HAP-1 (cell line): ENCODE measurements at regions not wholly inside any gene's neighbourhood (a gene's known extent, or its start where the extent isn't known, plus 50 kb on each side); places are given as distances from the start of the nearest gene placed in this dataset.
"Not testable (repeated sequence)": the region's sequence is repeated elsewhere in the genome, so short reads cannot be mapped to it uniquely, and the experiment has no call there.

ENCODE experiments used
- DNase-seq, 2 experiments: peaks; one replicate each; pipeline ENCODE4 v3.0.0-alpha.2; 2016 to 2020; ENCODE audit warnings: low spot score in 2 of 2
- H3K27me3 ChIP-seq: fragments of 250-450 bp; sonication (Bioruptor Pico); 2 replicates; pipeline ENCODE4 v1.5.1; 2020; ENCODE audit warnings: low read depth, mild to moderate bottlenecking, moderate library complexity
- H3K36me3 ChIP-seq: fragments of 250-450 bp; sonication (Bioruptor Pico); replicated peaks from 2 replicates; pipeline ENCODE4 v1.5.1; 2020; ENCODE audit warnings: mild to moderate bottlenecking
- H3K4me1 ChIP-seq: fragments of 250-450 bp; sonication (Bioruptor Pico); 2 replicates; pipeline ENCODE4 v1.5.1; 2020; ENCODE audit warnings: mild to moderate bottlenecking
- H3K4me3 ChIP-seq: fragments of 250-450 bp; sonication (Bioruptor Pico); 2 replicates; pipeline ENCODE4 v1.5.1; 2020; ENCODE audit warnings: mild to moderate bottlenecking, moderate library complexity
- H3K9me3 ChIP-seq: fragments of 250-450 bp; sonication (Bioruptor Pico); 2 replicates; pipeline ENCODE4 v1.5.1; 2020; ENCODE audit warnings: mild to moderate bottlenecking, moderate library complexity
- in situ Hi-C: fragments of 300-500 bp; cut with MboI; formaldehyde crosslinking; loops from 3 replicates; pipeline ENCODE4 v1.14.3; 2020; ENCODE audit warnings: low sequenced_read_pairs, inconsistent platforms, mixed read lengths

DNA sequence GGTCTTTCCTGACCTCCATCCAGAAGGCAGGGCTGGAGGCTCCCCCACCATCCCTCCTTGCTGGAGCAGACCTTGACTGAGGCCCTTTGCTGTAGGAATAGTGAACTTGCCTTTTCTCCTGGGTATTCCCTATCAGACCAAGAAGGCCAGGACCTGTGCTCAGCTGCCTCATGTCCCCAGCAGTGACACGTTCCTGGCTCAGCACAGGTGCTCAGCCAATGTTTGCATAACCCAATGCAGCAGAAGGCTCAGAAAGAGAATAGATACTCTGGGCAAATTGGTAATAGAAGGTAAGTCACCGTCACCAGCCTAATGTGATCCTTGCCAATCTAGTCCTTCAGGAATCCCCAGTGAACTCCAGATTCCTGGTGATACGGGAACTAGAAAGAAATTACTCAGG, 96.4 kb downstream of the ACTL7B start:
- H3K4me3 ChIP-seq, result no peak overlapping the region
- H3K9me3 ChIP-seq, result no peaks in the 10 kb centered on the region
- in situ Hi-C loops, result no loop called here
- H3K4me1 ChIP-seq, result no peaks in the 10 kb centered on the region; the same call in 1 of the 2 replicates
- no peak for DNase-seq
- H3K36me3 ChIP-seq, result no peaks in the 10 kb centered on the region
- no peaks in the 10 kb centered on the region for H3K27me3 ChIP-seq

- no peak overlapping the region for H3K4me3 ChIP-seq
- DNase-seq, result no peak
- no peaks in the 10 kb centered on the region; the same call in 1 of the 2 replicates for H3K4me1 ChIP-seq
- in situ Hi-C loops, result no loop called here
- H3K27me3 ChIP-seq, result no peaks in the 10 kb centered on the region
- no peaks in the 10 kb centered on the region for H3K9me3 ChIP-seq
- H3K36me3 ChIP-seq, result no peaks in the 10 kb centered on the region
Measured at GRCh38 chr9:108756746-108757490, 98.9 kb downstream of the ACTL7B start.

DNA sequence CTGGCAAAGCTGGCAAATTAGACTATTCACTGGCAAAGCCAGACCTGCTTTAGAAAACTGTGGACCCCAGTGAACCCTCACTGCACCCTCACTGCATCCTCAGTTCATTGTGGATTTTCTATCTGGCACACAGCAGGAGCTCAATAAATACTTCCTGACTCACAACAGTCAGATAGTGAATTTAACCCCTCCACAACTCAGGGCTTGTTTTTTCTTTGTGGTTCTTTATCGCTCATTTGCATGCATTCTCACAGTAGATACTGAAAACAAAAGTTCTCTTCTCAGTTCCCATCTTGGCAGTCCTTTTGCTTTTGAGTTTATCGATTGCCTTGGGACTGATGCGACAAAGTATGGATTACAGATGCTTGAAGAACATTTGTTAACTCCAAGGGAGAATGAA, 99.8 kb downstream of the ACTL7B start:
- H3K4me1 ChIP-seq, result no peaks in the 10 kb centered on the region; the same call in 1 of the 2 replicates
- no peak for DNase-seq
- no peak overlapping the region for H3K4me3 ChIP-seq
- H3K36me3 ChIP-seq, result no peaks in the 10 kb centered on the region
- in situ Hi-C loops, result no loop called here
- no peaks in the 10 kb centered on the region for H3K27me3 ChIP-seq
- no peaks in the 10 kb centered on the region for H3K9me3 ChIP-seq

GRCh38 chr9:108751369-108751768, 104.4 kb downstream of the ACTL7B start:
- Histone ChIP-seq H3K27me3 (no peaks in the 10 kb centered on the region), H3K9me3 (no peaks in the 10 kb centered on the region), H3K4me1 (no peaks in the 10 kb centered on the region), H3K36me3 (no peaks in the 10 kb centered on the region), H3K4me3 (no peak overlapping the region)
- no peak for DNase-seq
- in situ Hi-C loops, result no loop called here

DNA sequence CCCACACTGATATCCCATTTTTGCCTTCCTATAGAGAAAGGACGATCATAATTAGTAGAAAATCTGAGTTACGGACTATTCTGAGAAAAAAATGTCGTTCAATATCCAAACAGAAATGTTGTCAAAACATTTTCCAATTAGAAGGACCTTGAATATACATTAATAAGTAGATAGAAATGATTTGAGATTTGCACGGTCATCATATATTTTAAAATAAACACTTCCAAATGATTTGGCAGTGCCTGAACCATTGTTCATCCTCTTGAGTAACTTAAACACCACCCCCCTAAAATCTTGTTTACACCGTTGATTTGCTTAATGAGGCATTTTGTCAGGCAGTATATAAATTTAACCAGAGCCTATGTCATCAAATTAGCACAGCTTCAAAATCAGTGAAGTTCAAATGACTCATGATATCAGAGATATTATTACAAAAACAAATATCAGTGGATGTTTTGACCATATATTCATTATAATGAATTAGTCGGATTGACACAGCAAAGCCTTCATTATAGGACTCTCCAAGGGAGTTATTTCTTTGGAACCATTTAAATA, 105.0 kb downstream of the ACTL7B start:
- Histone ChIP-seq H3K27me3 (no peaks in the 10 kb centered on the region), H3K36me3 (no peaks in the 10 kb centered on the region), H3K4me1 (no peaks in the 10 kb centered on the region), H3K4me3 (no peak overlapping the region), H3K9me3 (no peaks in the 10 kb centered on the region)
- no peak for DNase-seq
- in situ Hi-C loops, result no loop called here

DNA sequence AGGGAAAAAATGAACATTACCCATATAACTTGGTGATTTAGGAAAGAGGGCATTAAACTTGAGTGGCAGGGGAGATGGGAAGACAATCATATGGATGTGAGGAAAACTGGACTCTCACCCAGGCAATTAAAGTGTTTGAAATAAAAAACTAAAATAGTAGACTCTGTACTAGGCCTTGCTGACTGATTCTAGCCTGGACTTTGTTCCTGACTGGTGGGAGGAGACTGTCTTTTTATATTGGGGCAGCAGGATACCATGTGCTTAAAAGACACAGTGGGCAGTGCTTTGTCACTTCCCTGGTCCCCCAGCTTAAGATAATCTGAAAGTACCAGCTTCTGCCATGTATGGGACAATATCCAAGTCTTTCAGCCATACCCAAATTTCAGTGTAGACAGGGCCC, 107.0 kb downstream of the ACTL7B start:
- DNase-seq, result no peak
- Histone ChIP-seq H3K4me1 (no peaks in the 10 kb centered on the region), H3K36me3 (no peaks in the 10 kb centered on the region), H3K27me3 (no peaks in the 10 kb centered on the region), H3K4me3 (no peak overlapping the region), H3K9me3 (no peaks in the 10 kb centered on the region)
- in situ Hi-C loops, result no loop called here

DNA sequence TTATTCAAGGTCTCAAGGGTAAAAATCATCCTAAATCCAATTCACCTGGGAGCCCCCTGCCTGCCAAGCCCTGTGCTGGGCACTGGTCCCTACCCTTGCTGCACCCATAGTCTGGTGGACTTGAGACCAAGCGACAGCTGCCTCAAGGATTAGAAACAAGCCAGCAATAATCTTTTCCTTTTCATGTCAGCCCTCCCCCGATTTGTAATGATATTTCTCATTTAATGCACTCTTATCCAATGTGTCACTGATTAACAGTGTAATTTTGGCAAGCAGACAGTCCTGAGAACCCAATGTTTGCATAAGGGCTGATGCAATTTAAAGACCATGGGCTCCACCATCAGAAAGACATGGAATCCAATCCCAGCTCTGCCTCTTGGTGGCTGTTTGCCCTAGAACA, 108.9 kb downstream of the ACTL7B start:
- Histone ChIP-seq H3K4me1 (no peaks in the 10 kb centered on the region), H3K36me3 (no peaks in the 10 kb centered on the region), H3K27me3 (no peaks in the 10 kb centered on the region), H3K9me3 (no peaks in the 10 kb centered on the region), H3K4me3 (no peak overlapping the region)
- no peak for DNase-seq
- in situ Hi-C loops, result no loop called here

DNA sequence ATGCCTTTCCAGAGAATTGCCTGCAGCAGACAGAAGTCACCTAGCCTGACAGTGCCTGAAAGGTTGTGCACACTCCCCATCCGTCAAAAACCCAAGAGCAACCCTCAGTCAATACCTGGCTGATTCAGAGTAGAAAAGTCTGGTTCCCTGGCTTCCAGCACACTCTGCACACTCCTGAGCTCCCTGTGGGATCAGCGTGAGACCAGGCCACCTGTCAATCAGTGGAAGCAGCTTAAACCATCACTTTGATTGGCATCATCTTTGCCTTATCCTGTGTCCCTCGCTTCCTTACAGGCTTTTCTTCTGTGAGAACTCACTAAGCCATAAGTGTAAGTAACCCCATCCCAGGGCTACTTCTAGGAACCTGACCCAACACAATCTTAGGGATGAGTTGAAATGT, 109.8 kb downstream of the ACTL7B start:
- in situ Hi-C loops, result no loop called here
- no peaks in the 10 kb centered on the region for H3K27me3 ChIP-seq
- H3K9me3 ChIP-seq, result no peaks in the 10 kb centered on the region
- no peak for DNase-seq
- no peak overlapping the region for H3K4me3 ChIP-seq
- no peaks in the 10 kb centered on the region for H3K36me3 ChIP-seq
- no peaks in the 10 kb centered on the region for H3K4me1 ChIP-seq

DNA sequence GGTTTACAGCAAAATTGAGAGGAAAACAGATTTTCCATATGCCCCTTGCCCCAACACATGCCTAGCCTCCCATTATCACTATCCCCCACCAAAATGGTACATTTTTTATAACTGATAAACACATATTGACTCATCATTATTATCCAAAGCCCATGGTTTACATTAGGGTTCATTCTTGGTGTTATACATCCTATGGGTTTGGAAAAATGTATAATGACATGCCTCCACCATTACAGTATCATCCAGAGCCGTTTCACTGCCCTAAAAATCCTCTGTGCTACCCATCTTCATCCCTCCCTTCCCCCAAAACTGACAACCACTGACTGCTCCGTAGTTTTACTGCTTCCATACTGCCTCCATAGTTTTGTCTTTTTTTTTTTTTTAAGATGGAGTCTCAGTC, 111.1 kb downstream of the ACTL7B start:
- H3K36me3 ChIP-seq, result no peaks in the 10 kb centered on the region

DNA sequence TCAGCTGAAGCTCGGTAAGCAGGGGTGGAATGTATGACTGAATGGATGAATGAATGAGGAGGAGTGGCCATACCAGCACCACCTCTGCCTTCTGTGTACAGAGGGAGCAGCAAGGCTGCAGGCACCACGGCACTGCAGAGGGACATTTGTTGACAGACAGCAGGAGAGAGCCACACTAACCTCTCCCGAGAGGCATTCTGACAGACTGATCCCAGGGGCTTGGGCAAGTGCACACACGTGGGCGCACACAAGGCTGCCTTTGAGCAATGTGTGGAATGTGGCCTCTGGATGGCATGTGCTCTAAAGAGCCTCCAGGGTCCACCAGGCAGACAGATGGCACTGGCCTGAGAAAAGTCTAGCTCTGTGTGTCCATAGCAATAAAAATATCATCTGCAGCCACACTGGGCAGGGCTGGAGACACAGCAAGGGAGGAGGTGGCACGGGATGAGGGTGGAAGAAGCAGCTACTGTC, 111.8 kb downstream of the ACTL7B start:
- Histone ChIP-seq H3K27me3 (no peaks in the 10 kb centered on the region), H3K9me3 (no peaks in the 10 kb centered on the region), H3K36me3 (no peaks in the 10 kb centered on the region), H3K4me3 (no peak overlapping the region), H3K4me1 (no peaks in the 10 kb centered on the region)
- DNase-seq, result no peak
- in situ Hi-C loops, result no loop called here

More for the DNA sequence above, 111.1 kb downstream of the ACTL7B start:
- no peaks in the 10 kb centered on the region for H3K4me1 ChIP-seq
- no peak for DNase-seq
- H3K4me3 ChIP-seq, result no peak overlapping the region
- in situ Hi-C loops, result no loop called here
- no peaks in the 10 kb centered on the region for H3K9me3 ChIP-seq
- no peaks in the 10 kb centered on the region for H3K27me3 ChIP-seq

GRCh38 chr9:108743416-108743815, 112.4 kb downstream of the ACTL7B start:
- no peaks in the 10 kb centered on the region for H3K36me3 ChIP-seq
- no peak for DNase-seq
- in situ Hi-C loops, result no loop called here

DNA sequence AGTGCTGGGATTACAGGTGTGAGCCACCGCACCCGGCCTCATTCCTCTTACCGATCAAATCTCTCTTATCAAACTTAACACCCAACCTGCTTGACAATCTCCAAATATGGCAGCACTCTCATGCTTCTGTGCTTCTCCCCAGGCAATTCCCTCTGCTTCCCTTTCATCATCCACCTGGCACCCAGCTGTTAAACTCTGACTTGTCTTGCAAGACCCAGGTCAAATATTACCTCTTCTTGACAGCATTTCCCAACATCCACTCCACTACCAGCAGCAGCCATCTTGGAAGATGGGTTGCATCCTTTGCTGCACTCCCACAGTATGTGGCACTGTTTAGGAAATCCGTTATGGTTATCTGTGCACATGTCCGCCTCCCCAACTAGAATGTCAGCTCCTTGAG, 113.6 kb downstream of the ACTL7B start:
- Histone ChIP-seq H3K27me3 (no peaks in the 10 kb centered on the region), H3K4me1 (no peaks in the 10 kb centered on the region), H3K9me3 (no peaks in the 10 kb centered on the region), H3K4me3 (no peak overlapping the region), H3K36me3 (no peaks in the 10 kb centered on the region)
- in situ Hi-C loops, result no loop called here
- no peak for DNase-seq

More at GRCh38 chr9:108743416-108743815, 112.4 kb downstream of the ACTL7B start:
- Histone ChIP-seq H3K9me3 (no peaks in the 10 kb centered on the region), H3K27me3 (no peaks in the 10 kb centered on the region), H3K4me1 (no peaks in the 10 kb centered on the region), H3K4me3 (no peak overlapping the region)

DNA sequence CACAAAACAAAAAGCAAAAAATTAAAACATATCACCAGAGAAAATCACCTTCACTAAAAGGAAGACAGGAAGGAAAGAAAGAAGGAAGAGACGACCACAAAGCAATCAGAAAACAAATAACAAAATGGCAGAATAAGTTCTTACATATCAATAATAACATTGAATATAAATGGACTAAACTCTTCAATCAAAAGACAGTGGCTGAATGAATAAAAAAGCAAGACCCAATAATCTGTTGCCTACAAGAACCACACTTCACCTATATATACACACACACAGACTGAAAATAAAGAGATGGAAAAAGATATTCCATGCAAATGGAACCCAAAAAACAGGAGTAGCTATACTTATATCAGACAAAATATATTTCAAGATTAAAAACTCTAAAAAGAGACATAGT, 124.5 kb downstream of the ACTL7B start:
- H3K4me3 ChIP-seq, in situ Hi-C loops, H3K36me3 ChIP-seq, DNase-seq, H3K9me3 ChIP-seq, H3K27me3 ChIP-seq, H3K4me1 ChIP-seq: not testable (repeated sequence)

DNA sequence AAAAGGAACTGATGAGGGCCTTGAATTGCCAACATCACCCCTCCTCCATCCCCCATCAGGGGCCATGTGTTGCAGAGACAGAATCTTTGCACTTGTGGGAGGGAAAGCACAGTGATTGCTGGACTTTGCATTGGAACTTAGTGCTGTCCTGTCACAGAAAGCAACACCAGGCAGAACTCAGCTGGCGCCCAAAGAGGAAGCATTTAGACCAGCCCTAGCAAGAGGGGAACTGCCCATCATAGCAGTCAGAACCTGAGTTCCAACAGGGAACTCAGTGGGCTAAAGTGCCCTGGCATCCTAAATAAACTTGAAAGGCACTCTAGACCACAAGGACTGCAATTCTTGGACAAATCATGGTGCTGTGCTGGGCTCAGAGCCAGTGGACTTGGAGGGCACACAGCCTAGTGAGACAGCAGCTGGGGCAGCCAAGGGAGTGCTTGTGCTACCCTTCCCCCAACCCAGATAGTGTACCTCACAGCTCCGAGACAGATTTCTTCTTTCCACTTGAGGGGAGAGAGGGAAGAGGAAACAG, 128.1 kb downstream of the ACTL7B start:
- no peak for DNase-seq
- H3K27me3 ChIP-seq, result no peaks in the 10 kb centered on the region
- no peaks in the 10 kb centered on the region for H3K4me1 ChIP-seq
- H3K36me3 ChIP-seq, result no peaks in the 10 kb centered on the region
- H3K4me3 ChIP-seq, result no peak overlapping the region
- in situ Hi-C loops, result no loop called here
- no peaks in the 10 kb centered on the region for H3K9me3 ChIP-seq
